ENCODE measurements at regions not wholly inside any gene's neighbourhood (a gene's known extent, or its start where the extent isn't known, plus 50 kb on each side); places are given as distances from the start of the nearest gene placed in this dataset.

GRCh38 chr6:19159089-19159488, 678.1 kb upstream of the ID4 start:
- TF ChIP-seq STAT1 (conservative IDR thresholded peaks at IDR 0.05) (no peak), E4F1 (IDR thresholded peaks at IDR 0.05; ENCODE audit: borderline replicate concordance, partially characterized antibody) (no peak), NFXL1 (IDR thresholded peaks at IDR 0.05; ENCODE audit: borderline replicate concordance) (no peak), BCL11A (IDR thresholded peaks at IDR 0.05; ENCODE audit: low read depth, low read length) (no peak), CTCF (IDR thresholded peaks at IDR 0.05 in 2 of 3, conservative IDR thresholded peaks at IDR 0.05 in 1 of 3; ENCODE audit: control insufficient read depth in 2 of 3, extremely low read depth in 1 of 3, insufficient read depth in 1 of 3, low read depth in 3 of 3, low read length in 3 of 3) (no peak), SP1 (IDR thresholded peaks at IDR 0.05; ENCODE audit: low read depth, low read length) (no peak), REST (IDR thresholded peaks at IDR 0.05; ENCODE audit: low read depth, low read length) (no peak), MLLT1 (IDR thresholded peaks at IDR 0.05) (no peak)

Measured in GM12878 (cell line).